Left ventricle myocardium inferior (tissue), 1 donor: ENCODE measurements at regions not wholly inside any gene's neighbourhood (a gene's known extent, or its start where the extent isn't known, plus 50 kb on each side); places are given as distances from the start of the nearest gene placed in this dataset.

Experiments
- DNase-seq: peaks from one replicate; pipeline ENCODE4 v3.0.0-alpha.2; 2020
- H3K27ac ChIP-seq: fragments of 200-600 bp; replicated peaks from 2 replicates; pipeline ENCODE4 v1.8.0; 2021
- H3K27me3 ChIP-seq: fragments of 200-600 bp; 2 replicates; pipeline ENCODE4 v1.8.0; 2021; ENCODE audit warnings: low read depth
- H3K36me3 ChIP-seq: fragments of 200-600 bp; 2 replicates; pipeline ENCODE4 v1.8.0; 2021
- H3K4me1 ChIP-seq: fragments of 200-600 bp; 2 replicates; pipeline ENCODE4 v1.8.0; 2021
- H3K4me3 ChIP-seq: fragments of 200-600 bp; 2 replicates; pipeline ENCODE4 v1.8.0; 2021; ENCODE audit warnings: mild to moderate bottlenecking, moderate library complexity
- H3K9me3 ChIP-seq: fragments of 200-600 bp; replicated peaks from 2 replicates; pipeline ENCODE4 v1.8.0; 2021
- intact Hi-C: fragments of 100-400 bp; cut with micrococcal nuclease; formaldehyde crosslinking; loops from one replicate; pipeline ENCODE4 v1.11.0; 2022
- TF ChIP-seq, protein P1 (sequence below): fragments of 200-600 bp; IDR thresholded peaks from 2 replicates; pipeline ENCODE4 v1.8.0; 2021; ENCODE audit warnings: antibody characterized with exemption, mild to moderate bottlenecking, borderline replicate concordance
- donor health status: DM: no; HTN: yes; CAD: no; lungs with severe emphysema.

DNA sequence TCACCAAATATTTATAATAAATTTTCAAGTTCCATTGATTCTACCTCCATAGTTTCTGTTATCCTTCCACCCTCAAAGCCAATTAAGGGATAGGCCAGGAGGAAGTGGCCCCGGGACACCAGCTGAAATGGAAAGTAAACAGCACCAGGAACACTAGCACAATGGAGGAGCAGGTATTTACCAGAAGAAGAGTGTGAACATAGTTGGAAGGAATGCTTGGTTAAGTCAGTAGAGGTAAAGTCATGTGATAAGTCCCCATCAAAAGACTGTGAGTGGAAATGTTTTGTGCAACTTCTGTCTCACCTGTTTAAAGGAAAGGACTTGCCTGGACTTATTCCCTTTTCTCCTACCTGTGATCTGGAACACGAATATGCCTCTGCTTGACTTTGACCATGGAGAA lies 146.7 kb upstream of the RAI14 start:
- Histone ChIP-seq H3K27me3 (no peaks in the 10 kb centered on the region), H3K4me3 (no peak overlapping the region), H3K27ac (no peak overlapping the region), H3K9me3 (no peaks in the 10 kb centered on the region), H3K36me3 (no peaks in the 10 kb centered on the region), H3K4me1 (peaks cover 11% of the 10 kb centered on the region)
- TF ChIP-seq, protein P1, sequence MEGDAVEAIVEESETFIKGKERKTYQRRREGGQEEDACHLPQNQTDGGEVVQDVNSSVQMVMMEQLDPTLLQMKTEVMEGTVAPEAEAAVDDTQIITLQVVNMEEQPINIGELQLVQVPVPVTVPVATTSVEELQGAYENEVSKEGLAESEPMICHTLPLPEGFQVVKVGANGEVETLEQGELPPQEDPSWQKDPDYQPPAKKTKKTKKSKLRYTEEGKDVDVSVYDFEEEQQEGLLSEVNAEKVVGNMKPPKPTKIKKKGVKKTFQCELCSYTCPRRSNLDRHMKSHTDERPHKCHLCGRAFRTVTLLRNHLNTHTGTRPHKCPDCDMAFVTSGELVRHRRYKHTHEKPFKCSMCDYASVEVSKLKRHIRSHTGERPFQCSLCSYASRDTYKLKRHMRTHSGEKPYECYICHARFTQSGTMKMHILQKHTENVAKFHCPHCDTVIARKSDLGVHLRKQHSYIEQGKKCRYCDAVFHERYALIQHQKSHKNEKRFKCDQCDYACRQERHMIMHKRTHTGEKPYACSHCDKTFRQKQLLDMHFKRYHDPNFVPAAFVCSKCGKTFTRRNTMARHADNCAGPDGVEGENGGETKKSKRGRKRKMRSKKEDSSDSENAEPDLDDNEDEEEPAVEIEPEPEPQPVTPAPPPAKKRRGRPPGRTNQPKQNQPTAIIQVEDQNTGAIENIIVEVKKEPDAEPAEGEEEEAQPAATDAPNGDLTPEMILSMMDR: no peak
- no peak for DNase-seq
- intact Hi-C loops: no loop called here

GRCh38 chr5:34510002-34510401 lies 146.1 kb upstream of the RAI14 start:
- peaks cover 7% of the 10 kb centered on the region for H3K4me1 ChIP-seq
- intact Hi-C loops: no loop called here

DNA sequence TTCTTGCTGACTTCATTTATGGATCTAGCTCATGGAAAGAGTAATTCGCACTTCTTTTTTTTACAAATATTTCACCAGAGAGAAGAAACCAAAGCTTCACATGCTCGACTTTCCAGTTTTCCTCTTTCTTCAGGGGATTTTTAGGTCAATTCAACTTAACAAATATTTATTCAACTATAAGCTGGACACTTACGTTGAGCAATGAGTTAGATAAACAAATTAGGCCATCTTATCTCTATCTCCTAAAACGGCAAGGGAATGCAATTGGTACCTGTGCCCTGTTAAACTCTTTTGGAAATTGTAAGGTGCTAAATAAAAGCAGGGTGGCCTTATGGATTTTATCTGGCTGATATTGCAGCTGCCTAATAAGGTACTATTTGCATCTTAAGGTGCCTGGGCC lies 145.1 kb upstream of the RAI14 start:
- no peak overlapping the region for H3K4me3 ChIP-seq
- TF ChIP-seq, protein P1: no peak
- peaks cover 7% of the 10 kb centered on the region for H3K4me1 ChIP-seq
- no peaks in the 10 kb centered on the region for H3K9me3 ChIP-seq
- H3K36me3 ChIP-seq: no peaks in the 10 kb centered on the region
- H3K27ac ChIP-seq: peak overlapping the region; percentile 10
- intact Hi-C loops: no loop called here
- no peak for DNase-seq
- H3K27me3 ChIP-seq: no peaks in the 10 kb centered on the region

More at GRCh38 chr5:34510002-34510401, 146.1 kb upstream of the RAI14 start:
- Histone ChIP-seq H3K36me3 (no peaks in the 10 kb centered on the region), H3K9me3 (no peaks in the 10 kb centered on the region), H3K4me3 (no peak overlapping the region), H3K27me3 (no peaks in the 10 kb centered on the region), H3K27ac (no peak overlapping the region)
- no peak for DNase-seq
- TF ChIP-seq, protein P1: no peak

GRCh38 chr5:34511481-34511880 lies 144.6 kb upstream of the RAI14 start:
- DNase-seq: no peak
- Histone ChIP-seq H3K27me3 (no peaks in the 10 kb centered on the region), H3K36me3 (no peaks in the 10 kb centered on the region), H3K4me1 (peaks cover 7% of the 10 kb centered on the region), H3K4me3 (no peak overlapping the region), H3K27ac (peak overlapping the region; percentile 10), H3K9me3 (no peaks in the 10 kb centered on the region)
- TF ChIP-seq, protein P1: no peak
- intact Hi-C loops: no loop called here

DNA sequence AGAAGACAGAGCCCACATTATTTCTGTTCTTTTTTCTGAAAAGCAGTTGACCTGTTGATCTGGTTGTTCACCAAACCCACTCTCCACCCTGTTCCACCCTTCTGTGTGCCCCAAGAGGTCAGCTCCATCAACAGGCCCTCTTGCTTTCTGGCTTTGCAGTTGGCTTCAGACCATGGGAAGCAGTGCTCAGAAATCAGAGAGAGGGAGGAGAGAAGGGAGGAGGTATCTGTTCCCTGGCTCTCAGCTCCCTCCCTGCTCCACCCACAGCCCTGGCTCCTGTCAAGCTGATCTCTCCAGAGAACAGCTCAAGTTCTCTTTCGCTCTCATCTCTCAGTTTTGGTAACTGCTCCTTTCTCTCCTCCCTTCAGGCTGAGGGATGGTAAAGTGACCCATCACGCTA lies 144.2 kb upstream of the RAI14 start:
- TF ChIP-seq, protein P1: no peak
- Histone ChIP-seq H3K36me3 (no peaks in the 10 kb centered on the region), H3K27ac (peak overlapping the region; percentile 10), H3K4me3 (no peak overlapping the region), H3K27me3 (no peaks in the 10 kb centered on the region), H3K4me1 (peaks cover 7% of the 10 kb centered on the region), H3K9me3 (no peaks in the 10 kb centered on the region)
- intact Hi-C loops: no loop called here
- DNase-seq: peak; percentile 59

DNA sequence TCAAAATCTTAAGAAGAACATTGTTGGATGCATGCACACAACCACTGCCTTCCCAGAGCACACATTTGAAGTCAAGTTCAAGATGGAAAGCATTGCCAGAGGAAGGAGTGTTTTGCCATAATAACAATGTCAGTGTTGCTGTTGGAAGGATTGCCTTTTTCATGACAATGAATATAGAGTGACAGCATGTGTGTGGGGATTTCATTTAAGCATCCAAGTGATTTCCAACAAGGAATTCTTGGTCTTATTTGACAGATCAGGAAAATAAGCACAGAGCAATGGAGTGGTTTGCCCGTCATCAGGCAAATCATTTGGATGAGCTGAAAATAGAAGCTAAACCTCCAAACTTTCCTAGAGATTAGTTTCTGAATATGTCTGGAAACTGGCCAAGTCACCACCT lies 140.0 kb upstream of the RAI14 start:
- no peaks in the 10 kb centered on the region for H3K9me3 ChIP-seq
- no peak overlapping the region for H3K27ac ChIP-seq
- no peaks in the 10 kb centered on the region for H3K36me3 ChIP-seq
- no peaks in the 10 kb centered on the region for H3K27me3 ChIP-seq
- no peak overlapping the region for H3K4me3 ChIP-seq
- intact Hi-C loops: no loop called here
- TF ChIP-seq, protein P1: no peak
- H3K4me1 ChIP-seq: peaks cover 7% of the 10 kb centered on the region
- no peak for DNase-seq
